ENCODE measurements at regions not wholly inside any gene's neighbourhood (a gene's known extent, or its start where the extent isn't known, plus 50 kb on each side); places are given as distances from the start of the nearest gene placed in this dataset.

GRCh38 chr9:108526518-108526917 lies 329.3 kb downstream of the ACTL7B start:
- in situ Hi-C loops (cut with MboI; ENCODE audit: low sequenced_read_pairs), result no loop called here

GRCh38 chr9:108525186-108525585 lies 330.6 kb downstream of the ACTL7B start:
- in situ Hi-C loops (cut with MboI; ENCODE audit: low sequenced_read_pairs), result no loop called here

- in situ Hi-C loops (cut with MboI; ENCODE audit: low sequenced_read_pairs), result no loop called here
Measured at GRCh38 chr9:108521063-108521590, 334.7 kb downstream of the ACTL7B start.

- in situ Hi-C loops (cut with MboI; ENCODE audit: low sequenced_read_pairs), result no loop called here
Measured at GRCh38 chr9:108519437-108519836, 336.3 kb downstream of the ACTL7B start.

GRCh38 chr9:108517651-108518365 lies 338.0 kb downstream of the ACTL7B start:
- in situ Hi-C loops (cut with MboI; ENCODE audit: low sequenced_read_pairs), result no loop called here

- in situ Hi-C loops (cut with MboI; ENCODE audit: low sequenced_read_pairs), result no loop called here
Measured at GRCh38 chr9:108516391-108516790, 339.4 kb downstream of the ACTL7B start.

- in situ Hi-C loops (cut with MboI; ENCODE audit: low sequenced_read_pairs), result no loop called here
Measured at GRCh38 chr9:108515856-108516255, 339.9 kb downstream of the ACTL7B start.

GRCh38 chr9:108512426-108513173 lies 343.2 kb downstream of the ACTL7B start:
- in situ Hi-C loops (cut with MboI; ENCODE audit: low sequenced_read_pairs), result no loop called here

- in situ Hi-C loops (cut with MboI; ENCODE audit: low sequenced_read_pairs), result no loop called here
Measured at GRCh38 chr9:108511307-108511706, 344.5 kb downstream of the ACTL7B start.

- in situ Hi-C loops (cut with MboI; ENCODE audit: low sequenced_read_pairs), result no loop called here
Measured at GRCh38 chr9:108496846-108497245, 358.9 kb downstream of the ACTL7B start.

GRCh38 chr9:108489567-108489966 lies 366.2 kb downstream of the ACTL7B start:
- in situ Hi-C loops (cut with MboI; ENCODE audit: low sequenced_read_pairs), result no loop called here

- in situ Hi-C loops (cut with MboI; ENCODE audit: low sequenced_read_pairs), result no loop called here
Measured at GRCh38 chr9:108486831-108487230, 369.0 kb downstream of the ACTL7B start.

GRCh38 chr9:108484468-108484867 lies 371.3 kb downstream of the ACTL7B start:
- in situ Hi-C loops (cut with MboI; ENCODE audit: low sequenced_read_pairs), result no loop called here

GRCh38 chr9:108483676-108484075 lies 372.1 kb downstream of the ACTL7B start:
- in situ Hi-C loops (cut with MboI; ENCODE audit: low sequenced_read_pairs), result no loop called here

- in situ Hi-C loops (cut with MboI; ENCODE audit: low sequenced_read_pairs), result no loop called here
Measured at GRCh38 chr9:108479989-108480652, 375.7 kb downstream of the ACTL7B start.

- in situ Hi-C loops (cut with MboI; ENCODE audit: low sequenced_read_pairs), result no loop called here
Measured at GRCh38 chr9:108478431-108479332, 377.1 kb downstream of the ACTL7B start.

GRCh38 chr9:108477529-108478006 lies 378.2 kb downstream of the ACTL7B start:
- in situ Hi-C loops (cut with MboI; ENCODE audit: low sequenced_read_pairs), result no loop called here

GRCh38 chr9:108476574-108476973 lies 379.2 kb downstream of the ACTL7B start:
- in situ Hi-C loops (cut with MboI; ENCODE audit: low sequenced_read_pairs), result no loop called here

GRCh38 chr9:108475813-108476212 lies 380.0 kb downstream of the ACTL7B start:
- in situ Hi-C loops (cut with MboI; ENCODE audit: low sequenced_read_pairs), result no loop called here

- in situ Hi-C loops (cut with MboI; ENCODE audit: low sequenced_read_pairs), result no loop called here
Measured at GRCh38 chr9:108474356-108474755, 381.4 kb downstream of the ACTL7B start.
